ENCODE measurements at regions not wholly inside any gene's neighbourhood (a gene's known extent, or its start where the extent isn't known, plus 50 kb on each side); places are given as distances from the start of the nearest gene placed in this dataset.

DNA sequence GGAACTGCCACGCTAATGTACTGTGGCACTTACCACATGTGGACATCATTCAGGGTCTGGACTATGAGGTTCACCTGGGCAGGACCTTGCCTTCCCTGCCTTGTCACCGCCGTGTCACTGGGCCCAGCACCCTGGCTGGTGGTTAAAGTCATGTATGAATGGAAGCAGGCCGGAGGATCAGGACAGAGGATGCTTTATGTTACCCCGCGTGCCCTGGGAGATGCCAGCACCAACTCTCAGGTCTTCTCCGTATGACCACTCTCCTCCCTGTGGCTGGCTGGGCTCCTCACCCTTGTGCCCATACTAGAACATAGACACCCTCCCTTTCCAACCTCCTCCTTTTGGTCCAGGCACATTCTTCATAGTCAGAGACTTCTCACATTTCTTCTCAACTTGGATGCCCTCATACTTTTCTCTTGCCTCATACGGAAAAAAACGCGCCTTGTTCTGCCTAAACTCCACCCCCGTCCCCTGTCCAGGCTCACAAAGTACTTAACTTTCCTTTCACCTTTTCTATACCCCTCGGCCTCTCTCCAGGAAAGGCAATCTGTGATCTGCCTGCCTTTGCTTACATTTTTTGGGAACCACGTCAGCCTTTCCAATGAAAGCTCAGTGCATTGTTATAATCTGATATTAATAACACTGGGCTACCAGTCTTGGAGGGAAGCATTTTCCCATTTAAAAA lies 240.0 kb downstream of the TEX36 start:
- Histone ChIP-seq H3K4me3 (no peak overlapping the region), H3K27ac (no peak overlapping the region), H3K36me3 (no peaks in the 10 kb centered on the region), H3K4me1 (no peaks in the 10 kb centered on the region), H3K9me3 (no peaks in the 10 kb centered on the region), H3K27me3 (peaks cover 0 to 8% (median 0%) of the 10 kb centered on the region in 9 donors)
- TF ChIP-seq POLR2A (IDR thresholded peaks at IDR 0.05) (no peak), CTCF (IDR thresholded peaks at IDR 0.05) (no peak)
- ATAC-seq: no peak
- intact Hi-C loops (cut with DNase I): no loop called here
- DNase-seq: no peak
- WGBS, 4 donors: 80 to 90% (median 82%) methylated on average over 13 of the region's 13 CpGs

DNA sequence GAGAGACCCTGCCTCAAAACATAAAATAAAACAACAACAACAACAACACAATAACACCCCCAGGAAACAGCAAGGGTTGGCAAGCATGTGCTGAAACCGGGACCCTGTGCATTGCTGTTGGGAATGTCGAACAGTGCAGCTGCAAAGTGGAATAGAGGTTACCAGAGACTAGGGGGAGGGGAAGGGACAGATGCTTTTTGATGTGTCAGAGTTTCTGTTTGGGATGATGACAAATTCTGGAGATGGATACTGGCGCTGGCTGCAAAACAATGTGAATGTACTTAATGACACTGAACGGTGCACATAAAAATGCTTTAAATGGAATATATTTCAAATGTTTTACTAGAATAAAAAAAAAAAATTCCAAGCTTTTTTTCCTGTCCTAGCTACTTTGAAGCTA lies 241.8 kb downstream of the TEX36 start:
- Histone ChIP-seq H3K9me3 (peaks cover 0 to under 1% (median 0%) of the 10 kb centered on the region in 12 donors), H3K4me1 (no peaks in the 10 kb centered on the region), H3K36me3 (no peaks in the 10 kb centered on the region), H3K4me3 (no peak overlapping the region), H3K27me3 (peaks cover 0 to 9% (median 0%) of the 10 kb centered on the region in 9 donors), H3K27ac (no peak overlapping the region)
- DNase-seq (no peak), ATAC-seq (no peak)
- 65 to 77% (median 68%) methylated on average over 4 of the region's 4 CpGs for WGBS, 4 donors
- intact Hi-C loops (cut with DNase I): no loop called here
- no peak for TF ChIP-seq POLR2A (IDR thresholded peaks at IDR 0.05)
- no peak for TF ChIP-seq CTCF (IDR thresholded peaks at IDR 0.05)

DNA sequence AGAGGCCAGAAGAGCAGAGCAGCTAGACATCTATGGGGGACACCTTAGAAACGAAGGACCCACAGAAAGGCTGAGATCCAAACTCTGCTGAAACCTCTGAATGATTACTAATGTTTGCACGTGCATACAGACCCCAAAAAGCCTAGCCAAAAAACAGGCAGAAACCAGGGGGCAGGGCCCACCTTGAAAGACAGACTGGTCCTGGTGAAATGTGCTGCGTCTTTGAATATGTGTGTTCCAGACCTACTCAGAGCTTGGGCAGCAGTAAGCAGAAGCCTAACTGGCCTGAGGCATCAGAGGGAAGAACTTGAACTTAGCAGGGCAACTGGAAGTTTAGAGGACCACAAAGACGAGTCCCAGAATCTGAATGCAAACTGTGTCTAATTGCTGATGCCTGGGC lies 251.8 kb downstream of the TEX36 start:
- intact Hi-C loops (cut with DNase I): no loop called here
- TF ChIP-seq CTCF (IDR thresholded peaks at IDR 0.05) (no peak), POLR2A (IDR thresholded peaks at IDR 0.05) (no peak)
- ATAC-seq: no peak

DNA sequence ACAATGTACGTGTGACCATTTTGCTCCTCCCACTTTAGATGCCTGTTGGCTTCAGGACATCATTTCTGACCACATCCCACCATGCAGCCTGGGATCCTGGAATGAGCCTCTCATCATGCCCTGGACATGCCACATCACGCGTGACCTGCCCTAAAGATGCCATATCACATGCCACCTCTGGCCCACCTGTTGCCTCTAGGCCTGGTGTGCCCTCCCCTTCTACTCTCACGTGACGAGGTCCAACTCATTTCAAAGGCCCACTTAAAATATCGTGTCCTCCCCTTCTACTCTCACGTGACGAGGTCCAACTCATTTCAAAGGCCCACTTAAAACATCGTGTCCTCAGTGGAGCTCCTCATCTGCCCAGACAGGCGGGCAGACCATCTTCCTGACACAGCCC lies 254.9 kb downstream of the TEX36 start:
- ATAC-seq (no peak), DNase-seq (no peak)
- WGBS, 4 donors: 86 to 87% (median 87%) methylated on average over 10 of the region's 10 CpGs
- no peaks in the 10 kb centered on the region for H3K36me3 ChIP-seq
- TF ChIP-seq CTCF (IDR thresholded peaks at IDR 0.05) (no peak), POLR2A (IDR thresholded peaks at IDR 0.05) (no peak)
- no peaks in the 10 kb centered on the region for H3K4me1 ChIP-seq
- no peaks in the 10 kb centered on the region for H3K27me3 ChIP-seq
- H3K9me3 ChIP-seq: peaks cover 0 to 9% (median 0%) of the 10 kb centered on the region in 12 donors
- intact Hi-C loops (cut with DNase I): no loop called here
- H3K4me3 ChIP-seq: no peak overlapping the region
- H3K27ac ChIP-seq: no peak overlapping the region

More for the DNA sequence above, 251.8 kb downstream of the TEX36 start:
- no peak for DNase-seq
- 66 to 81% (median 75%) methylated on average over 4 of the region's 4 CpGs for WGBS, 4 donors
- H3K4me1 ChIP-seq: no peaks in the 10 kb centered on the region
- no peaks in the 10 kb centered on the region for H3K36me3 ChIP-seq
- H3K4me3 ChIP-seq: no peak overlapping the region
- H3K9me3 ChIP-seq: peaks cover 0 to 22% (median under 1%) of the 10 kb centered on the region in 12 donors
- no peak overlapping the region for H3K27ac ChIP-seq
- peaks cover 0 to 2% (median 0%) of the 10 kb centered on the region in 9 donors for H3K27me3 ChIP-seq
